ENCODE measurements at regions not wholly inside any gene's neighbourhood (a gene's known extent, or its start where the extent isn't known, plus 50 kb on each side); places are given as distances from the start of the nearest gene placed in this dataset.

- no peak for TF ChIP-seq CTCF (IDR thresholded peaks at IDR 0.05; ENCODE audit: low read depth, low read length, missing control alignments)
- H3K4me3 ChIP-seq (ENCODE audit: low read depth, low read length), result no peak overlapping the region
- DNase-seq (ENCODE audit: low read depth), result no peak
Measured at GRCh38 chr1:23639460-23640095, 52.0 kb upstream of the RPL11 start.

GRCh38 chr1:23638786-23639241 lies 52.8 kb upstream of the RPL11 start:
- no peak for TF ChIP-seq CTCF (IDR thresholded peaks at IDR 0.05; ENCODE audit: low read depth, low read length, missing control alignments)
- DNase-seq (ENCODE audit: low read depth), result no peak

DNA sequence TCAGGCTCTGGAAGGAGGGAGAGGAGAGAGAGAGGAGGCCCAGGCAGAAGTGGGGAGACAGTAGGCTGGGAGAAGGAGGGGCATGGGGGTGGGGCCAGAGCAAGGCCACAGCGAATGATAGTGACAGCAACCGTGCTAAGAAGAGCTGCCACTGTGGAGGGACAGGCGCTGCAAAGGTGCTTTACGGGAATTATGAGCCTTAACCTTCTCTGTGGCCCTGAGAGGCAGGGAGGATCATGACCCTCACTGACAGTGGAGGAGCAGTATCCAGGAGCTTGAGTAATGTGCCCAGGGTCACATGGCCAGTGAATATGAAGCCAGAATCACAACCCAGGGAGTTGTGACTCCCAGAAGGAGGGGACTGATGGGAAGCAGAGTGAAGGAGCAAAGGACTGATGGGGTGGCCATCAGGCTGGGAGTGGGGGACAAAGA lies 53.4 kb upstream of the RPL11 start:
- no peak for TF ChIP-seq CTCF (IDR thresholded peaks at IDR 0.05; ENCODE audit: low read depth, low read length, missing control alignments)
- no peak for DNase-seq (ENCODE audit: low read depth)
- no peak overlapping the region for H3K4me3 ChIP-seq (ENCODE audit: low read depth, low read length)

More at GRCh38 chr1:23638786-23639241, 52.8 kb upstream of the RPL11 start:
- no peak overlapping the region for H3K4me3 ChIP-seq (ENCODE audit: low read depth, low read length)

DNA sequence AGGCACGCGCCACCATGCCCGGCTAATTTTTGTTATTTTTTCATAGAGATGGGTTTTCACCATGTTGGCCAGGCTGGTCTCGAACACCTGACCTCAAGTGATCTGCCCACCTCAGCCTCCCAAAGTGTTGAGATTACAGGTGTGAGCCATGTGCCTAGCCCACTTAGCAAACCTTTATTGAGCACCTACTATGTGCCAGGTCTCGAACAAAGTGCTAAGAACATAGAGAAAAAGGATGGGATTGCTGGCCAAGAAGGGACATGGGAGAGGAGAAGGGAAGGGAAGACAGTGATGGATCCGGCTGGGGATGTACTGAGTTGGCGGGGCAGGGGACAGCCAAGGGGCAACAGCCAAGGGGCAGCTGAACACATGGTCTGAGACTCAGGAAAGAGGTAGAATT lies 55.6 kb upstream of the RPL11 start:
- H3K4me3 ChIP-seq (ENCODE audit: low read depth, low read length), result no peak overlapping the region
- no peak for DNase-seq (ENCODE audit: low read depth)
- TF ChIP-seq CTCF (IDR thresholded peaks at IDR 0.05; ENCODE audit: low read depth, low read length, missing control alignments), result no peak

GRCh38 chr1:23634840-23635651 lies 56.6 kb upstream of the RPL11 start:
- DNase-seq (ENCODE audit: low read depth), result no peak
- H3K4me3 ChIP-seq (ENCODE audit: low read depth, low read length), result peak overlapping the region; percentile 13; the same call in 1 of the 2 replicates
- TF ChIP-seq CTCF (IDR thresholded peaks at IDR 0.05; ENCODE audit: low read depth, low read length, missing control alignments), result peak; percentile 96

GRCh38 chr1:23634518-23634839 lies 57.1 kb upstream of the RPL11 start:
- DNase-seq (ENCODE audit: low read depth), result no peak
- no peak overlapping the region for H3K4me3 ChIP-seq (ENCODE audit: low read depth, low read length)
- TF ChIP-seq CTCF (IDR thresholded peaks at IDR 0.05; ENCODE audit: low read depth, low read length, missing control alignments), result no peak
